ENCODE measurements at regions not wholly inside any gene's neighbourhood (a gene's known extent, or its start where the extent isn't known, plus 50 kb on each side); places are given as distances from the start of the nearest gene placed in this dataset.

DNA sequence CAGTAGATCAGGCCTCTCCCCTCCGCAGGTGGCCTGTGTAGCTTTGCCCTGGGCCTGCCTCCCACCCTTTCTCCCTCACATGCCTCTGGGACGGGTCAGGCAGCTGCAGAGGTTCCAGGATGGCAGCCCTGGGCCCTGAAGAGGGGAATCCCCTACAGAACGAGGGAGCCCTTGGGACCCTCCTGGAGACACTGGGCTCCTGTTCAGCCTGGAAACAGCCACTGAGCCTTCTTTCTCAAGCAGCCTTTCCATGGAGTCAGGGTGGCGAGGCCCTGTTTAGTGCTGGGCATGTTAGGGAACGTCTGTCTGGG, 720.9 kb downstream of the BRD1 start:
- Histone ChIP-seq H3K4me1 (ENCODE audit: insufficient read depth) (no peaks in the 10 kb centered on the region), H3K4me2 (no peak overlapping the region), H3F3A (replicated peaks; ENCODE audit: low read depth) (no peaks in the 10 kb centered on the region), H3K27ac (ENCODE audit: low read depth) (no peak overlapping the region), H3K4me3 (no peak overlapping the region), H3K27me3 (ENCODE audit: insufficient read depth) (no peaks in the 10 kb centered on the region), H2AFZ (no peak overlapping the region), H3K79me2 (replicated peaks; ENCODE audit: insufficient read depth) (no peaks in the 10 kb centered on the region), H4K20me1 (replicated peaks; ENCODE audit: insufficient read depth) (no peaks in the 10 kb centered on the region), H3K9me2 (ENCODE audit: insufficient read depth) (no peaks in the 10 kb centered on the region), H3K36me3 (ENCODE audit: insufficient read depth) (peaks cover 4% of the 10 kb centered on the region; the same call in 1 of the 2 replicates)
- TF ChIP-seq, protein P1, sequence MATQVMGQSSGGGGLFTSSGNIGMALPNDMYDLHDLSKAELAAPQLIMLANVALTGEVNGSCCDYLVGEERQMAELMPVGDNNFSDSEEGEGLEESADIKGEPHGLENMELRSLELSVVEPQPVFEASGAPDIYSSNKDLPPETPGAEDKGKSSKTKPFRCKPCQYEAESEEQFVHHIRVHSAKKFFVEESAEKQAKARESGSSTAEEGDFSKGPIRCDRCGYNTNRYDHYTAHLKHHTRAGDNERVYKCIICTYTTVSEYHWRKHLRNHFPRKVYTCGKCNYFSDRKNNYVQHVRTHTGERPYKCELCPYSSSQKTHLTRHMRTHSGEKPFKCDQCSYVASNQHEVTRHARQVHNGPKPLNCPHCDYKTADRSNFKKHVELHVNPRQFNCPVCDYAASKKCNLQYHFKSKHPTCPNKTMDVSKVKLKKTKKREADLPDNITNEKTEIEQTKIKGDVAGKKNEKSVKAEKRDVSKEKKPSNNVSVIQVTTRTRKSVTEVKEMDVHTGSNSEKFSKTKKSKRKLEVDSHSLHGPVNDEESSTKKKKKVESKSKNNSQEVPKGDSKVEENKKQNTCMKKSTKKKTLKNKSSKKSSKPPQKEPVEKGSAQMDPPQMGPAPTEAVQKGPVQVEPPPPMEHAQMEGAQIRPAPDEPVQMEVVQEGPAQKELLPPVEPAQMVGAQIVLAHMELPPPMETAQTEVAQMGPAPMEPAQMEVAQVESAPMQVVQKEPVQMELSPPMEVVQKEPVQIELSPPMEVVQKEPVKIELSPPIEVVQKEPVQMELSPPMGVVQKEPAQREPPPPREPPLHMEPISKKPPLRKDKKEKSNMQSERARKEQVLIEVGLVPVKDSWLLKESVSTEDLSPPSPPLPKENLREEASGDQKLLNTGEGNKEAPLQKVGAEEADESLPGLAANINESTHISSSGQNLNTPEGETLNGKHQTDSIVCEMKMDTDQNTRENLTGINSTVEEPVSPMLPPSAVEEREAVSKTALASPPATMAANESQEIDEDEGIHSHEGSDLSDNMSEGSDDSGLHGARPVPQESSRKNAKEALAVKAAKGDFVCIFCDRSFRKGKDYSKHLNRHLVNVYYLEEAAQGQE (IDR thresholded peaks at IDR 0.05; ENCODE audit: unreplicated experiment) = no peak
- TF ChIP-seq STAT1 (IDR thresholded peaks at IDR 0.05; ENCODE audit: unreplicated experiment) (no peak), EZH2phosphoT487 (IDR thresholded peaks at IDR 0.05; ENCODE audit: unreplicated experiment) (no peak), POLR2AphosphoS5 (IDR thresholded peaks at IDR 0.05; ENCODE audit: low read depth) (no peak), JUNB (IDR thresholded peaks at IDR 0.05; ENCODE audit: unreplicated experiment) (no peak)
- TF ChIP-seq, protein P2, sequence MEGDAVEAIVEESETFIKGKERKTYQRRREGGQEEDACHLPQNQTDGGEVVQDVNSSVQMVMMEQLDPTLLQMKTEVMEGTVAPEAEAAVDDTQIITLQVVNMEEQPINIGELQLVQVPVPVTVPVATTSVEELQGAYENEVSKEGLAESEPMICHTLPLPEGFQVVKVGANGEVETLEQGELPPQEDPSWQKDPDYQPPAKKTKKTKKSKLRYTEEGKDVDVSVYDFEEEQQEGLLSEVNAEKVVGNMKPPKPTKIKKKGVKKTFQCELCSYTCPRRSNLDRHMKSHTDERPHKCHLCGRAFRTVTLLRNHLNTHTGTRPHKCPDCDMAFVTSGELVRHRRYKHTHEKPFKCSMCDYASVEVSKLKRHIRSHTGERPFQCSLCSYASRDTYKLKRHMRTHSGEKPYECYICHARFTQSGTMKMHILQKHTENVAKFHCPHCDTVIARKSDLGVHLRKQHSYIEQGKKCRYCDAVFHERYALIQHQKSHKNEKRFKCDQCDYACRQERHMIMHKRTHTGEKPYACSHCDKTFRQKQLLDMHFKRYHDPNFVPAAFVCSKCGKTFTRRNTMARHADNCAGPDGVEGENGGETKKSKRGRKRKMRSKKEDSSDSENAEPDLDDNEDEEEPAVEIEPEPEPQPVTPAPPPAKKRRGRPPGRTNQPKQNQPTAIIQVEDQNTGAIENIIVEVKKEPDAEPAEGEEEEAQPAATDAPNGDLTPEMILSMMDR (conservative IDR thresholded peaks at IDR 0.05; ENCODE audit: low read depth in 2 of 2) = no peak
- Mint-ChIP-seq H3K4me3 (no peak overlapping the region), H3K27ac (no peak overlapping the region), H3K9me3 (no peaks in the 10 kb centered on the region), H3K27me3 (ENCODE audit: insufficient read depth, low read depth, poor library complexity) (no peaks in the 10 kb centered on the region), H3K4me1 (peaks cover 9% of the 10 kb centered on the region; the same call in 2 of the 3 replicates), H3K36me3 (ENCODE audit: low read depth) (no peaks in the 10 kb centered on the region)
- ATAC-seq = no peak
- DNase-seq (ENCODE audit: low spot score) = no peak

DNA sequence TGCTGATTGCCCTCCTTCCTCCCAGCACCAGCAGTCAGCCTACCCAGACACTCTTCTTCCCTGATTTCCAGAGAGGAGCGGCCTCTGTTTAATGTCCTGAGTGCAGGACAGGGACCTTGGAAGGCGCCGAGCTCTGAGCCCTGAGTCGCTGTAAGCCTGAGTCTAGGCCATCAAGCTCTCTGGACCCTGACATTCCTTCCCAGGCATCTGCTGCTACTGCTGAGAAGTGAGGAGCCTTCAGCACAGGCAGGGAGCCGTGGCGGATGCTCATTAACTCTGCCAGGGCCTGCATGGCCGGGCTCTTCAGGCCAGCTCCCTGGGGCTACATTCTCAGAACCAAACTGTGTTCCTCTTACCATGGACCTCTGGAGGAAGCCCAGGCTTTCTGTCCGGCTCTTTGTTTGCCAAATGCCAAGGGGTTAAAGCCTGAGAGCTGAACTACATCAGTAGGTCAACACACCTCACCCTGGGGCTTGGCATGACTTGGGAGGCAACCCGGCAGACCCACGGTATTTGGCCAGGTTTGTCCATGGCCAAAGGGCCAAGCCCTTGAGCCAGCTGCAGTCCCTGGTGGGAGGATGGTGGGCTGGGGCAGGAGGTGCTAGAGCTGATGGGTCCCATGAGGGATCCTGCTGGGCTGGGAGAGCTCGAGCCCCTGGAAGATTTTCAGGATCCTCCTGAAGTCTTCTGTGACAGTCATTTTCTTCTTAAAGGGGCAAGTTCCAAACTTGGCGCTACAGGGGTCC, 721.4 kb downstream of the BRD1 start:
- H3K36me3 ChIP-seq (ENCODE audit: insufficient read depth) = peaks cover 4% of the 10 kb centered on the region; the same call in 1 of the 2 replicates
- TF ChIP-seq ZNF114 (CRISPR knock-in tag; IDR thresholded peaks at IDR 0.05) (no peak), CREB1 (CRISPR knock-in tag; IDR thresholded peaks at IDR 0.05; ENCODE audit: low read depth) (no peak), EZH2 (IDR thresholded peaks at IDR 0.05; ENCODE audit: low read depth, unreplicated experiment) (no peak), POLR2AphosphoS5 (IDR thresholded peaks at IDR 0.05; ENCODE audit: low read depth) (no peak), STAT1 (IDR thresholded peaks at IDR 0.05; ENCODE audit: unreplicated experiment) (no peak)
- TF ChIP-seq, protein P3, sequence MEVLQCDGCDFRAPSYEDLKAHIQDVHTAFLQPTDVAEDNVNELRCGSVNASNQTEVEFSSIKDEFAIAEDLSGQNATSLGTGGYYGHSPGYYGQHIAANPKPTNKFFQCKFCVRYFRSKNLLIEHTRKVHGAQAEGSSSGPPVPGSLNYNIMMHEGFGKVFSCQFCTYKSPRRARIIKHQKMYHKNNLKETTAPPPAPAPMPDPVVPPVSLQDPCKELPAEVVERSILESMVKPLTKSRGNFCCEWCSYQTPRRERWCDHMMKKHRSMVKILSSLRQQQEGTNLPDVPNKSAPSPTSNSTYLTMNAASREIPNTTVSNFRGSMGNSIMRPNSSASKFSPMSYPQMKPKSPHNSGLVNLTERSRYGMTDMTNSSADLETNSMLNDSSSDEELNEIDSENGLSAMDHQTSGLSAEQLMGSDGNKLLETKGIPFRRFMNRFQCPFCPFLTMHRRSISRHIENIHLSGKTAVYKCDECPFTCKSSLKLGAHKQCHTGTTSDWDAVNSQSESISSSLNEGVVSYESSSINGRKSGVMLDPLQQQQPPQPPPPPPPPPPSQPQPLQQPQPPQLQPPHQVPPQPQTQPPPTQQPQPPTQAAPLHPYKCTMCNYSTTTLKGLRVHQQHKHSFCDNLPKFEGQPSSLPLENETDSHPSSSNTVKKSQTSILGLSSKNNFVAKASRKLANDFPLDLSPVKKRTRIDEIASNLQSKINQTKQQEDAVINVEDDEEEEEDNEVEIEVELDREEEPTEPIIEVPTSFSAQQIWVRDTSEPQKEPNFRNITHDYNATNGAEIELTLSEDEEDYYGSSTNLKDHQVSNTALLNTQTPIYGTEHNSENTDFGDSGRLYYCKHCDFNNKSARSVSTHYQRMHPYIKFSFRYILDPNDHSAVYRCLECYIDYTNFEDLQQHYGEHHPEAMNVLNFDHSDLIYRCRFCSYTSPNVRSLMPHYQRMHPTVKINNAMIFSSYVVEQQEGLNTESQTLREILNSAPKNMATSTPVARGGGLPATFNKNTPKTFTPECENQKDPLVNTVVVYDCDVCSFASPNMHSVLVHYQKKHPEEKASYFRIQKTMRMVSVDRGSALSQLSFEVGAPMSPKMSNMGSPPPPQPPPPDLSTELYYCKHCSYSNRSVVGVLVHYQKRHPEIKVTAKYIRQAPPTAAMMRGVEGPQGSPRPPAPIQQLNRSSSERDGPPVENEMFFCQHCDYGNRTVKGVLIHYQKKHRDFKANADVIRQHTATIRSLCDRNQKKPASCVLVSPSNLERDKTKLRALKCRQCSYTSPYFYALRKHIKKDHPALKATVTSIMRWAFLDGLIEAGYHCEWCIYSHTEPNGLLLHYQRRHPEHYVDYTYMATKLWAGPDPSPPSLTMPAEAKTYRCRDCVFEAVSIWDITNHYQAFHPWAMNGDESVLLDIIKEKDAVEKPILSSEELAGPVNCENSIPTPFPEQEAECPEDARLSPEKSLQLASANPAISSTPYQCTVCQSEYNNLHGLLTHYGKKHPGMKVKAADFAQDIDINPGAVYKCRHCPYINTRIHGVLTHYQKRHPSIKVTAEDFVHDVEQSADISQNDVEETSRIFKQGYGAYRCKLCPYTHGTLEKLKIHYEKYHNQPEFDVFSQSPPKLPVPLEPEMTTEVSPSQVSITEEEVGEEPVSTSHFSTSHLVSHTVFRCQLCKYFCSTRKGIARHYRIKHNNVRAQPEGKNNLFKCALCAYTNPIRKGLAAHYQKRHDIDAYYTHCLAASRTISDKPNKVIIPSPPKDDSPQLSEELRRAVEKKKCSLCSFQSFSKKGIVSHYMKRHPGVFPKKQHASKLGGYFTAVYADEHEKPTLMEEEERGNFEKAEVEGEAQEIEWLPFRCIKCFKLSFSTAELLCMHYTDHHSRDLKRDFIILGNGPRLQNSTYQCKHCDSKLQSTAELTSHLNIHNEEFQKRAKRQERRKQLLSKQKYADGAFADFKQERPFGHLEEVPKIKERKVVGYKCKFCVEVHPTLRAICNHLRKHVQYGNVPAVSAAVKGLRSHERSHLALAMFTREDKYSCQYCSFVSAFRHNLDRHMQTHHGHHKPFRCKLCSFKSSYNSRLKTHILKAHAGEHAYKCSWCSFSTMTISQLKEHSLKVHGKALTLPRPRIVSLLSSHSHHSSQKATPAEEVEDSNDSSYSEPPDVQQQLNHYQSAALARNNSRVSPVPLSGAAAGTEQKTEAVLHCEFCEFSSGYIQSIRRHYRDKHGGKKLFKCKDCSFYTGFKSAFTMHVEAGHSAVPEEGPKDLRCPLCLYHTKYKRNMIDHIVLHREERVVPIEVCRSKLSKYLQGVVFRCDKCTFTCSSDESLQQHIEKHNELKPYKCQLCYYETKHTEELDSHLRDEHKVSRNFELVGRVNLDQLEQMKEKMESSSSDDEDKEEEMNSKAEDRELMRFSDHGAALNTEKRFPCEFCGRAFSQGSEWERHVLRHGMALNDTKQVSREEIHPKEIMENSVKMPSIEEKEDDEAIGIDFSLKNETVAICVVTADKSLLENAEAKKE (CRISPR knock-in tag; IDR thresholded peaks at IDR 0.05) = no peak

More for the DNA sequence above, 721.4 kb downstream of the BRD1 start:
- no peaks in the 10 kb centered on the region for H3K36me3 Mint-ChIP-seq (ENCODE audit: low read depth)
- H3K9me3 Mint-ChIP-seq = no peaks in the 10 kb centered on the region
- no peak overlapping the region for H3K27ac Mint-ChIP-seq
- H3K27me3 Mint-ChIP-seq (ENCODE audit: insufficient read depth, low read depth, poor library complexity) = no peaks in the 10 kb centered on the region
- no peak for ATAC-seq
- Histone ChIP-seq H3F3A (replicated peaks; ENCODE audit: low read depth) (no peaks in the 10 kb centered on the region), H3K4me3 (no peak overlapping the region), H3K4me1 (ENCODE audit: insufficient read depth) (no peaks in the 10 kb centered on the region), H3K9me2 (ENCODE audit: insufficient read depth) (no peaks in the 10 kb centered on the region), H3K27ac (ENCODE audit: low read depth) (no peak overlapping the region), H3K27me3 (ENCODE audit: insufficient read depth) (no peaks in the 10 kb centered on the region), H3K4me2 (no peak overlapping the region), H4K20me1 (replicated peaks; ENCODE audit: insufficient read depth) (no peaks in the 10 kb centered on the region), H2AFZ (no peak overlapping the region), H3K79me2 (replicated peaks; ENCODE audit: insufficient read depth) (no peaks in the 10 kb centered on the region)
- no peak overlapping the region for H3K4me3 Mint-ChIP-seq
- peaks cover 9% of the 10 kb centered on the region; the same call in 2 of the 3 replicates for H3K4me1 Mint-ChIP-seq
- no peak for DNase-seq (ENCODE audit: low spot score)

All from GM23338 (cell line).